ENCODE measurements at regions not wholly inside any gene's neighbourhood (a gene's known extent, or its start where the extent isn't known, plus 50 kb on each side); places are given as distances from the start of the nearest gene placed in this dataset.

- Histone ChIP-seq H3K4me1 (0 out of 2 replicates have a peak, but pooled peaks cover 7% of the 10 kb centered on the region), H3K4me3 (ENCODE audit: low read depth, low read length) (no peak overlapping the region), H3K9me3 (no peaks in the 10 kb centered on the region), H3K36me3 (ENCODE audit: control insufficient read depth, insufficient read depth, low read length) (no peaks in the 10 kb centered on the region), H3K27me3 (replicated peaks; ENCODE audit: control insufficient read depth, insufficient read depth, low read length) (no peaks in the 10 kb centered on the region)
- peaks cover 6% of the 10 kb centered on the region for H3K4me1 Mint-ChIP-seq (ENCODE audit: low read depth, unreplicated experiment)
- no TSS peak for BruUV-seq (replicated peaks)
- no peaks in the 10 kb centered on the region for H3K36me3 Mint-ChIP-seq (ENCODE audit: insufficient read depth, unreplicated experiment)
- DNase-seq: no peak
- POLR2A ChIA-PET: no interaction called here
- TF ChIP-seq CTCF (IDR thresholded peaks at IDR 0.05; ENCODE audit: insufficient read depth in 1 of 2, low read depth in 1 of 2, low read length in 1 of 2, severe bottlenecking in 1 of 2, unreplicated experiment in 1 of 2): no peak
- intact Hi-C loops (cut with micrococcal nuclease; ENCODE audit: unreplicated experiment): loop anchor here (5.0 kb wide), 1 partner anchor 305 kb away; no protein-coding TSS in a partner anchor
- no peaks in the 10 kb centered on the region for H3K9me3 Mint-ChIP-seq (ENCODE audit: unreplicated experiment)
- no peaks in the 10 kb centered on the region for H3K27me3 Mint-ChIP-seq (ENCODE audit: insufficient read depth, unreplicated experiment)
- no peak overlapping the region for H3K27ac Mint-ChIP-seq (ENCODE audit: unreplicated experiment)
- no peak overlapping the region for H3K4me3 Mint-ChIP-seq (ENCODE audit: unreplicated experiment)
- CTCF ChIA-PET: no interaction called here
Observed at GRCh38 chr6:91082311-91082832, 495.5 kb upstream of the MAP3K7 start.

- CTCF ChIA-PET: interaction anchor here (0.7 to 1.2 kb wide), 4 partner anchors 69 to 471 kb away, joined by 3 to 6 read pairs (median 4); no protein-coding TSS in a partner anchor
- no TSS peak for BruUV-seq (replicated peaks)
- no peaks in the 10 kb centered on the region for H3K27me3 Mint-ChIP-seq (ENCODE audit: insufficient read depth, unreplicated experiment)
Observed at GRCh38 chr6:91081452-91082067, 494.7 kb upstream of the MAP3K7 start.

GRCh38 chr6:91080871-91081270 lies 494.0 kb upstream of the MAP3K7 start:
- Mint-ChIP-seq H3K4me3 (ENCODE audit: unreplicated experiment) (no peak overlapping the region), H3K4me1 (ENCODE audit: low read depth, unreplicated experiment) (peaks cover 6% of the 10 kb centered on the region), H3K36me3 (ENCODE audit: insufficient read depth, unreplicated experiment) (no peaks in the 10 kb centered on the region), H3K27me3 (ENCODE audit: insufficient read depth, unreplicated experiment) (no peaks in the 10 kb centered on the region), H3K27ac (ENCODE audit: unreplicated experiment) (no peak overlapping the region), H3K9me3 (ENCODE audit: unreplicated experiment) (no peaks in the 10 kb centered on the region)
- H3K4me1 ChIP-seq: 0 out of 2 replicates have a peak, but pooled peaks cover 8% of the 10 kb centered on the region
- ChIA-PET CTCF (interaction anchor here (1.0 to 1.2 kb wide), 2 partner anchors 94 to 471 kb away, joined by 5 to 6 read pairs; no protein-coding TSS in a partner anchor), POLR2A (no interaction called here)
- intact Hi-C loops (cut with micrococcal nuclease; ENCODE audit: unreplicated experiment): loop anchor here (1.0 to 5.0 kb wide), 5 partner anchors 46 to 306 kb away; no protein-coding TSS in a partner anchor
- H3K36me3 ChIP-seq (ENCODE audit: control insufficient read depth, insufficient read depth, low read length): no peaks in the 10 kb centered on the region
- DNase-seq: no peak
- no TSS peak for BruUV-seq (replicated peaks)
- no peaks in the 10 kb centered on the region for H3K27me3 ChIP-seq (replicated peaks; ENCODE audit: control insufficient read depth, insufficient read depth, low read length)
- TF ChIP-seq CTCF (IDR thresholded peaks at IDR 0.05; ENCODE audit: insufficient read depth in 1 of 2, low read depth in 1 of 2, low read length in 1 of 2, severe bottlenecking in 1 of 2, unreplicated experiment in 1 of 2): no peak
- H3K4me3 ChIP-seq (ENCODE audit: low read depth, low read length): no peak overlapping the region
- no peaks in the 10 kb centered on the region for H3K9me3 ChIP-seq

More at GRCh38 chr6:91081452-91082067, 494.7 kb upstream of the MAP3K7 start:
- no peak overlapping the region for H3K4me3 ChIP-seq (ENCODE audit: low read depth, low read length)
- no peaks in the 10 kb centered on the region for H3K9me3 ChIP-seq
- H3K4me3 Mint-ChIP-seq (ENCODE audit: unreplicated experiment): no peak overlapping the region
- POLR2A ChIA-PET: no interaction called here
- H3K27me3 ChIP-seq (replicated peaks; ENCODE audit: control insufficient read depth, insufficient read depth, low read length): no peaks in the 10 kb centered on the region
- H3K36me3 ChIP-seq (ENCODE audit: control insufficient read depth, insufficient read depth, low read length): no peaks in the 10 kb centered on the region
- TF ChIP-seq CTCF (IDR thresholded peaks at IDR 0.05; ENCODE audit: insufficient read depth in 1 of 2, low read depth in 1 of 2, low read length in 1 of 2, severe bottlenecking in 1 of 2, unreplicated experiment in 1 of 2): peak; percentile 53 to 60
- peaks cover 6% of the 10 kb centered on the region for H3K4me1 Mint-ChIP-seq (ENCODE audit: low read depth, unreplicated experiment)
- DNase-seq: peak in 1 of 2 experiments; percentile 59
- H3K9me3 Mint-ChIP-seq (ENCODE audit: unreplicated experiment): no peaks in the 10 kb centered on the region
- 0 out of 2 replicates have a peak, but pooled peaks cover 7% of the 10 kb centered on the region for H3K4me1 ChIP-seq
- H3K27ac Mint-ChIP-seq (ENCODE audit: unreplicated experiment): no peak overlapping the region
- intact Hi-C loops (cut with micrococcal nuclease; ENCODE audit: unreplicated experiment): loop anchor here (1.0 to 5.0 kb wide), 5 partner anchors 46 to 306 kb away; no protein-coding TSS in a partner anchor
- no peaks in the 10 kb centered on the region for H3K36me3 Mint-ChIP-seq (ENCODE audit: insufficient read depth, unreplicated experiment)

Data from Caco-2 (cell line).